Liver (tissue), 3 donors: ENCODE measurements at regions not wholly inside any gene's neighbourhood (a gene's known extent, or its start where the extent isn't known, plus 50 kb on each side); places are given as distances from the start of the nearest gene placed in this dataset.

ENCODE experiments used
- CTCF ChIP-seq: fragments of 150-350 bp; IDR thresholded peaks from 2 replicates; pipeline ENCODE4 v1.5.1; 2017; ENCODE audit warnings: improper control_type of control experiment, low read depth, low read length; ENCODE audit not compliant: missing input control
- EGR1 ChIP-seq, 2 donors: IDR thresholded peaks; 2 replicates each; pipeline ENCODE4 v1.6.1; 2016 to 2018; ENCODE audit warnings: antibody characterized with exemption in 2 of 2, low read depth in 2 of 2
- FOXA1 ChIP-seq: IDR thresholded peaks from 2 replicates; pipeline ENCODE4 v1.6.1; 2016; ENCODE audit warnings: antibody characterized with exemption
- GABPA ChIP-seq, 2 donors: IDR thresholded peaks in 1 of 2; conservative IDR thresholded peaks in 1 of 2; 2 replicates each; pipeline ENCODE4 v1.6.1; 2016; ENCODE audit warnings: antibody characterized with exemption in 2 of 2, mild to moderate bottlenecking in 1 of 2, moderate library complexity in 1 of 2
- HNF4A ChIP-seq, 2 donors: conservative IDR thresholded peaks; 2 replicates each; pipeline ENCODE4 v1.6.1; 2016; ENCODE audit warnings: antibody characterized with exemption in 2 of 2, mild to moderate bottlenecking in 2 of 2
- MAX ChIP-seq: IDR thresholded peaks from 2 replicates; pipeline ENCODE4 v1.6.1; 2016; ENCODE audit warnings: antibody characterized with exemption
- NR2F2 ChIP-seq: IDR thresholded peaks from 2 replicates; pipeline ENCODE4 v1.6.1; 2016; ENCODE audit warnings: antibody characterized with exemption
- RAD21 ChIP-seq, 2 donors: IDR thresholded peaks; 2 replicates each; pipeline ENCODE4 v1.6.1; 2016; ENCODE audit warnings: antibody characterized with exemption in 2 of 2, mild to moderate bottlenecking in 2 of 2
- REST ChIP-seq: IDR thresholded peaks from 2 replicates; pipeline ENCODE4 v1.6.1; 2016; ENCODE audit warnings: antibody characterized with exemption, mild to moderate bottlenecking
- SP1 ChIP-seq: IDR thresholded peaks from 2 replicates; pipeline ENCODE4 v1.6.1; 2018; ENCODE audit warnings: antibody characterized with exemption, mild to moderate bottlenecking
- TAF1 ChIP-seq: conservative IDR thresholded peaks from 2 replicates; pipeline ENCODE4 v1.6.1; 2016; ENCODE audit warnings: antibody characterized with exemption, mild to moderate bottlenecking
- YY1 ChIP-seq: IDR thresholded peaks from 2 replicates; pipeline ENCODE4 v1.6.1; 2016; ENCODE audit warnings: antibody characterized with exemption, mild to moderate bottlenecking
- donor health status: healthy.
- donor health status: healthy.

GRCh38 chr9:31683116-31683515 lies 701.3 kb upstream of the ACO1 start:
- TF ChIP-seq CTCF (no peak), EGR1 (IDR thresholded peaks at IDR 0.05; ENCODE audit: low read depth in 2 of 2) (no peak), YY1 (no peak), FOXA1 (no peak), GABPA (IDR thresholded peaks at IDR 0.05 in 1 of 2, conservative IDR thresholded peaks at IDR 0.05 in 1 of 2) (no peak), TAF1 (no peak), REST (no peak), HNF4A (conservative IDR thresholded peaks at IDR 0.05) (no peak), SP1 (no peak), RAD21 (IDR thresholded peaks at IDR 0.05) (no peak), NR2F2 (no peak), MAX (no peak)
